PC-9 (cell line): ENCODE measurements at regions not wholly inside any gene's neighbourhood (a gene's known extent, or its start where the extent isn't known, plus 50 kb on each side); places are given as distances from the start of the nearest gene placed in this dataset.

ENCODE experiments used
- EZH2 ChIP-seq: fragments of 200-600 bp; sonication (generic); IDR thresholded peaks from 2 replicates; pipeline ENCODE4 v1.8.0; 2017; ENCODE audit warnings: antibody characterized with exemption, low read depth
- TF ChIP-seq, protein P1 (sequence below): fragments of 200-600 bp; sonication (generic); conservative IDR thresholded peaks from 2 replicates; pipeline ENCODE4 v1.6.1; 2017; ENCODE audit warnings: mixed run types, antibody characterized with exemption, mild to moderate bottlenecking, moderate library complexity

GRCh38 chr6:9875605-9876353, 539.1 kb downstream of the TFAP2A start:
- TF ChIP-seq, protein P1, sequence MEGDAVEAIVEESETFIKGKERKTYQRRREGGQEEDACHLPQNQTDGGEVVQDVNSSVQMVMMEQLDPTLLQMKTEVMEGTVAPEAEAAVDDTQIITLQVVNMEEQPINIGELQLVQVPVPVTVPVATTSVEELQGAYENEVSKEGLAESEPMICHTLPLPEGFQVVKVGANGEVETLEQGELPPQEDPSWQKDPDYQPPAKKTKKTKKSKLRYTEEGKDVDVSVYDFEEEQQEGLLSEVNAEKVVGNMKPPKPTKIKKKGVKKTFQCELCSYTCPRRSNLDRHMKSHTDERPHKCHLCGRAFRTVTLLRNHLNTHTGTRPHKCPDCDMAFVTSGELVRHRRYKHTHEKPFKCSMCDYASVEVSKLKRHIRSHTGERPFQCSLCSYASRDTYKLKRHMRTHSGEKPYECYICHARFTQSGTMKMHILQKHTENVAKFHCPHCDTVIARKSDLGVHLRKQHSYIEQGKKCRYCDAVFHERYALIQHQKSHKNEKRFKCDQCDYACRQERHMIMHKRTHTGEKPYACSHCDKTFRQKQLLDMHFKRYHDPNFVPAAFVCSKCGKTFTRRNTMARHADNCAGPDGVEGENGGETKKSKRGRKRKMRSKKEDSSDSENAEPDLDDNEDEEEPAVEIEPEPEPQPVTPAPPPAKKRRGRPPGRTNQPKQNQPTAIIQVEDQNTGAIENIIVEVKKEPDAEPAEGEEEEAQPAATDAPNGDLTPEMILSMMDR = no peak
- TF ChIP-seq EZH2 = no peak
